ENCODE measurements at regions not wholly inside any gene's neighbourhood (a gene's known extent, or its start where the extent isn't known, plus 50 kb on each side); places are given as distances from the start of the nearest gene placed in this dataset.

DNA sequence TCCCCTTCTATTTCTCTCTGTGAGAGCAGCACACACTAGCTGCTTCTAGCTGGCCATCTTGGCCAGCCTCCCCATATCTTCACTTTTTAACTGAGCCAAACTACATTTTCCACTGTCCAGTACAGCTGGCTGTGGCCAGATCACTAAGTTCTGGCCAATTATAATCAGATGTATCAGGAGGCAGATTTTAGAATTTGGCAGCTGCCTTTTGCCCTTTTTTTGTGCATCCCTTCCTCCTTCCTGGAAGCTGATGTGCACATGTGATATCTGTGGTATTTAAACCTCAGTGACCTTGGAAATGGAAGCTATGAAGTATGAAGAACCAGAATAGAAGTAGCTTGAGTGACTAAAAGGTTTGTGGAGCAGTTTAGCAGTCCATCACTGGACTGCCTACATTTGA lies 49.8 kb upstream of the ANO6 start:
- no peaks in the 10 kb centered on the region for H3K4me1 Mint-ChIP-seq
- no peaks in the 10 kb centered on the region for H3K36me3 Mint-ChIP-seq (ENCODE audit: low read depth)
- H3K27me3 Mint-ChIP-seq: peaks cover 16% of the 10 kb centered on the region
- peaks cover 7% of the 10 kb centered on the region for H3K9me3 Mint-ChIP-seq
- ChIA-PET POLR2A (no interaction called here), CTCF (no interaction called here)
- no peak for DNase-seq
- H3K27ac Mint-ChIP-seq: no peak overlapping the region
- no peak overlapping the region for H3K4me3 Mint-ChIP-seq

Measured in activated CD4-positive, alpha-beta T cell treated with anti-CD3 and anti-CD28 coated beads, Interleukin-2, amount 10 ng/mL, durations not matched to agents 7 days and 5 days (primary cell).